Activated T-cell treated with anti-CD3 and anti-CD28 coated beads for 1 hour (primary cell): ENCODE measurements at regions not wholly inside any gene's neighbourhood (a gene's known extent, or its start where the extent isn't known, plus 50 kb on each side); places are given as distances from the start of the nearest gene placed in this dataset.

ENCODE experiments used
- DNase-seq: peaks from one replicate; pipeline ENCODE4 v3.0.0-alpha.2; 2020; ENCODE audit warnings: low read depth

GRCh38 chr6:163802267-163802666 is 387.7 kb downstream of the QKI start:
- DNase-seq, result no peak

GRCh38 chr6:163797296-163797845 is 382.9 kb downstream of the QKI start:
- DNase-seq, result no peak

GRCh38 chr6:163793011-163793983 is 378.8 kb downstream of the QKI start:
- no peak for DNase-seq

- DNase-seq, result no peak
Observed at GRCh38 chr6:163790266-163790840, 375.8 kb downstream of the QKI start.

GRCh38 chr6:163789199-163789810 is 374.8 kb downstream of the QKI start:
- DNase-seq, result no peak

- no peak for DNase-seq
Observed at GRCh38 chr6:163786995-163787671, 372.6 kb downstream of the QKI start.

- no peak for DNase-seq
Observed at GRCh38 chr6:163782436-163783003, 368.0 kb downstream of the QKI start.

GRCh38 chr6:163780994-163781393 is 366.5 kb downstream of the QKI start:
- DNase-seq, result no peak

- no peak for DNase-seq
Observed at GRCh38 chr6:163779727-163780284, 365.3 kb downstream of the QKI start.

- DNase-seq, result no peak
Observed at GRCh38 chr6:163777716-163778115, 363.2 kb downstream of the QKI start.

GRCh38 chr6:163776906-163777686 is 362.6 kb downstream of the QKI start:
- DNase-seq, result no peak

- no peak for DNase-seq
Observed at GRCh38 chr6:163776196-163776905, 361.8 kb downstream of the QKI start.

- DNase-seq, result no peak
Observed at GRCh38 chr6:163775313-163775712, 360.8 kb downstream of the QKI start.

- no peak for DNase-seq
Observed at GRCh38 chr6:163774485-163774884, 360.0 kb downstream of the QKI start.

GRCh38 chr6:163773646-163774045 is 359.1 kb downstream of the QKI start:
- no peak for DNase-seq

- no peak for DNase-seq
Observed at GRCh38 chr6:163772701-163773100, 358.2 kb downstream of the QKI start.

GRCh38 chr6:163771180-163771579 is 356.7 kb downstream of the QKI start:
- no peak for DNase-seq

GRCh38 chr6:163768905-163769304 is 354.4 kb downstream of the QKI start:
- DNase-seq, result no peak

- no peak for DNase-seq
Observed at GRCh38 chr6:163766936-163767335, 352.4 kb downstream of the QKI start.

- DNase-seq, result no peak
Observed at GRCh38 chr6:163765335-163765734, 350.8 kb downstream of the QKI start.
